Mammary epithelial cell (primary cell): ENCODE measurements at regions not wholly inside any gene's neighbourhood (a gene's known extent, or its start where the extent isn't known, plus 50 kb on each side); places are given as distances from the start of the nearest gene placed in this dataset.

Experiments
- CTCF ChIP-seq, 2 donors: IDR thresholded peaks in 1 of 2; conservative IDR thresholded peaks in 1 of 2; 2 replicates each; pipeline ENCODE4 v1.5.1; 2011 to 2012; ENCODE audit warnings: inconsistent platforms in 2 of 2, low read length in 2 of 2, mild to moderate bottlenecking in 2 of 2, control low read depth in 1 of 2, low read depth in 1 of 2; ENCODE audit not compliant: insufficient read depth in 1 of 2; ENCODE audit errors: extremely low read depth in 1 of 2
- EZH2 ChIP-seq: IDR thresholded peaks from 2 replicates; pipeline ENCODE4 v1.6.1; 2012; ENCODE audit warnings: low read length, inconsistent platforms, borderline replicate concordance

GRCh38 chr4:155591738-155592143, 74.9 kb upstream of the GUCY1A1 start:
- TF ChIP-seq CTCF (conservative IDR thresholded peaks at IDR 0.05 in 1 of 2, IDR thresholded peaks at IDR 0.05 in 1 of 2; ENCODE audit: extremely low read depth in 1 of 2, insufficient read depth in 1 of 2, low read depth in 1 of 2, low read length in 2 of 2) = no peak
- TF ChIP-seq EZH2 = no peak
